ENCODE measurements at regions not wholly inside any gene's neighbourhood (a gene's known extent, or its start where the extent isn't known, plus 50 kb on each side); places are given as distances from the start of the nearest gene placed in this dataset.

DNA sequence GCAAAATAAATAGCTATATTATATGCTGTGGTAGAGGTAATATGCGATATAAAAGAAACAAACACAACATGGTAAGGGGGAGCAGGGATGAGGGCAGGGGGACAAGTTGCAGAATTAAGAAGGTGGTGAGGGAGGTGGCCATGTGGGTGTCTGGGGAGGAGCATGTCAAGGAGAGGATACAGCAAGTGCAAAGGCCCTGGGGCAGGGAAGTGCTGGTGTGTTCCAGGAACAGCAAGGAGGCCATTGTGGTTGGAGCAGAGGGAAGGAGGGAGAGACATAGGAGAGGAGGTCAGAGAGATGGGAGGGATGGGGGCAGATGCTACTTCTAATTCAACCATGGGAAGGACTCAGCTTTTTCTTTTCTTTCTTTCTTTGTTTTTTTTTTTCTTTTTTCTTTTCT is 161.2 kb upstream of the IGSF21 start:
- no peak for TF ChIP-seq POLR2AphosphoS5 (IDR thresholded peaks at IDR 0.05; ENCODE audit: borderline replicate concordance, low read depth, low read length)
- TF ChIP-seq EZH2 (IDR thresholded peaks at IDR 0.05) = no peak
